Gastroesophageal sphincter (tissue), 3 donors: ENCODE measurements at regions not wholly inside any gene's neighbourhood (a gene's known extent, or its start where the extent isn't known, plus 50 kb on each side); places are given as distances from the start of the nearest gene placed in this dataset.
"Not testable (repeated sequence)": the region's sequence is repeated elsewhere in the genome, so short reads cannot be mapped to it uniquely, and the experiment has no call there.

Experiments used
- EP300 ChIP-seq: sonication (generic); formaldehyde crosslinking; IDR thresholded peaks from one replicate; pipeline ENCODE4 v1.6.1; 2017; ENCODE audit warnings: antibody characterized with exemption, mild to moderate bottlenecking
- POLR2A ChIP-seq, 2 donors: fragments of 450-650 bp; IDR thresholded peaks; one replicate each; pipeline ENCODE4 v1.6.1; 2017; ENCODE audit warnings: antibody characterized with exemption in 2 of 2, mild to moderate bottlenecking in 2 of 2, moderate library complexity in 1 of 2
- POLR2AphosphoS5 ChIP-seq: sonication (generic); formaldehyde crosslinking; IDR thresholded peaks from one replicate; pipeline ENCODE4 v1.6.1; 2017; ENCODE audit warnings: antibody characterized with exemption
- TF ChIP-seq, protein P1 (sequence below), 4 experiments: fragments of 200-600 bp in 2 of 4; fragments of 450-650 bp in 2 of 4; sonication (generic) in 1 of 4; IDR thresholded peaks; one replicate each; pipeline ENCODE4 v1.5.1; 2017 to 2019; ENCODE audit warnings: antibody characterized with exemption in 4 of 4, mild to moderate bottlenecking in 2 of 4, moderate library complexity in 2 of 4

DNA sequence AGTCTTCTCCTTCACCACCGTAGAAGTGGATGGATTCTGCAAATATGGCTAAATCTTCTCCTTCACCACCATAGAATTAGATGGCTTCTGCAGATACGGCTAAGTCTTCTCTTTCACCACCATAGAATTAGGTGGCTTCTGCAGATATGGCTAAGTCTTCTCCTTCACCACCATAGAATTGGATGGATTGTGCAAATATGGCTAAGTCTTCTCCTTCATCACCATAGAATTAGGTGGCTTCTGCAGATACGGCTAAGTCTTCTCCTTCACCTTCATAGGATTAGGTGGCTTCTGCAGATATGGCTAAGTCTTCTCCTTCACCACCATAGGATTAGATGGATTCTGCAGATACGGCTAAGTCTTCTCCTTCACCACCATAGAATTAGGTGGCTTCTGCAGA lies 866.2 kb upstream of the TPTE start:
- TF ChIP-seq, protein P1, sequence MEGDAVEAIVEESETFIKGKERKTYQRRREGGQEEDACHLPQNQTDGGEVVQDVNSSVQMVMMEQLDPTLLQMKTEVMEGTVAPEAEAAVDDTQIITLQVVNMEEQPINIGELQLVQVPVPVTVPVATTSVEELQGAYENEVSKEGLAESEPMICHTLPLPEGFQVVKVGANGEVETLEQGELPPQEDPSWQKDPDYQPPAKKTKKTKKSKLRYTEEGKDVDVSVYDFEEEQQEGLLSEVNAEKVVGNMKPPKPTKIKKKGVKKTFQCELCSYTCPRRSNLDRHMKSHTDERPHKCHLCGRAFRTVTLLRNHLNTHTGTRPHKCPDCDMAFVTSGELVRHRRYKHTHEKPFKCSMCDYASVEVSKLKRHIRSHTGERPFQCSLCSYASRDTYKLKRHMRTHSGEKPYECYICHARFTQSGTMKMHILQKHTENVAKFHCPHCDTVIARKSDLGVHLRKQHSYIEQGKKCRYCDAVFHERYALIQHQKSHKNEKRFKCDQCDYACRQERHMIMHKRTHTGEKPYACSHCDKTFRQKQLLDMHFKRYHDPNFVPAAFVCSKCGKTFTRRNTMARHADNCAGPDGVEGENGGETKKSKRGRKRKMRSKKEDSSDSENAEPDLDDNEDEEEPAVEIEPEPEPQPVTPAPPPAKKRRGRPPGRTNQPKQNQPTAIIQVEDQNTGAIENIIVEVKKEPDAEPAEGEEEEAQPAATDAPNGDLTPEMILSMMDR (IDR thresholded peaks at IDR 0.05): not testable (repeated sequence)
- not testable (repeated sequence) for TF ChIP-seq POLR2A (IDR thresholded peaks at IDR 0.05); POLR2AphosphoS5; EP300
